GM12891 (cell line): ENCODE measurements at regions not wholly inside any gene's neighbourhood (a gene's known extent, or its start where the extent isn't known, plus 50 kb on each side); places are given as distances from the start of the nearest gene placed in this dataset.

Experiments used
- DNase-seq: peaks from one replicate; pipeline ENCODE4 v3.0.0; 2011; ENCODE audit warnings: low spot score; ENCODE audit not compliant: insufficient read length
- FAIRE-seq: peaks from 2 replicates; lab custom pipeline; 2011; peaks lifted over from hg19 to GRCh38; lab: Jason Lieb, UNC
- PAX5 ChIP-seq: IDR thresholded peaks from 2 replicates; pipeline ENCODE4 v1.6.1; 2011; ENCODE audit warnings: low read length, moderate library complexity, mild to moderate bottlenecking; ENCODE audit not compliant: insufficient read depth, severe bottlenecking
- POLR2A ChIP-seq: IDR thresholded peaks from 2 replicates; pipeline ENCODE4 v1.6.1; 2011; ENCODE audit warnings: low read depth, low read length, control low read depth
- POLR2AphosphoS5 ChIP-seq: IDR thresholded peaks from 2 replicates; pipeline ENCODE4 v1.6.1; 2011; ENCODE audit warnings: low read depth, low read length, control low read depth
- POU2F2 ChIP-seq: IDR thresholded peaks from 2 replicates; pipeline ENCODE4 v1.6.1; 2011; ENCODE audit warnings: low read depth, mild to moderate bottlenecking, control low read depth, low read length, moderate library complexity
- SPI1 ChIP-seq: IDR thresholded peaks from 2 replicates; pipeline ENCODE4 v1.6.1; 2011; ENCODE audit warnings: low read depth, low read length, control low read depth
- TAF1 ChIP-seq: IDR thresholded peaks from 2 replicates; pipeline ENCODE4 v1.6.1; 2011; ENCODE audit warnings: low read depth, low read length, control low read depth

- DNase-seq (no peak), FAIRE-seq (no peak)
- no peak for TF ChIP-seq POLR2A
- TF ChIP-seq POU2F2: no peak
- TF ChIP-seq POLR2AphosphoS5: no peak
- no peak for TF ChIP-seq SPI1
- TF ChIP-seq TAF1: no peak
- no peak for TF ChIP-seq PAX5
These were observed 1661.3 kb downstream of the HACE1 start for GRCh38 chr6:103198386-103198785.

GRCh38 chr6:103193413-103193812 is 1666.3 kb downstream of the HACE1 start:
- FAIRE-seq (no peak), DNase-seq (no peak)
- TF ChIP-seq SPI1: peak; percentile 48; the same call in 1 of the 2 replicates
- TF ChIP-seq POU2F2: no peak

DNA sequence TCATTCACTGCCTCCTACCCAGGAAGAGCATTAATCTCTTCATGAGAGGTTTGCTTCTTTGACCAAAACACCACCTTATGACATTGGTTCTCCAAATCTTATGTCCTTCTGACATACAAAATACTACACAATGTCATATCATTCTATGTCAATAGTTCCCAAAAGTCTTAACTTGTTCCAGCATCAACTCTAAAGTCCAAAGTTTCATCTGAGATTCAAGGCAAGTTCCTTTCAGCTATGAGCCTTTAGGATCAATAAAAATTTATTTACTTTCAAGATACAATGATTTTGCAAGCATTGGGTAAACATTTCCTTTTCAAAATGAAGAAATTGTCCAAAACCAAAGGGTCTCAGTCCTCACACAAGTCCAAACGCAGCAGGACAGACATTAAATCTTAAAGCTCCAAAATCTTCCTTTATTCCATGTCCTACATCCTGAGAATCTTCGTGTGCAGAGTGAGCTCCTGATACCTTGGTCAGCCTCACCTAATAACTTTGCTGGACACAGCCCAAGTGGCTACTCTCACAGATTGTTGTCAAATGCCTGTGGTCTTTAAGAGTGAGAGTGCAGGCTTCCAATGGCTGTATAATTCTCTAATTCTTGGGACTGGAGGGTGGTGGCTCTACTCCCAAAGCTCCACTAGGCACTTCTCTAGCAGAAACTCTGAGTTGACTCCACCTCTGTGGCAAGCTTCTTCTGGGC is 1668.2 kb downstream of the HACE1 start:
- FAIRE-seq (no peak), DNase-seq (no peak)
- TF ChIP-seq POU2F2: no peak
- no peak for TF ChIP-seq TAF1
- TF ChIP-seq POLR2AphosphoS5: no peak
- no peak for TF ChIP-seq POLR2A
- TF ChIP-seq PAX5: no peak
- no peak for TF ChIP-seq SPI1

GRCh38 chr6:103184776-103185175 is 1674.9 kb downstream of the HACE1 start:
- DNase-seq (no peak), FAIRE-seq (no peak)
- TF ChIP-seq TAF1 (no peak), PAX5 (no peak), POLR2A (no peak), POU2F2 (no peak), SPI1 (no peak), POLR2AphosphoS5 (no peak)

DNA sequence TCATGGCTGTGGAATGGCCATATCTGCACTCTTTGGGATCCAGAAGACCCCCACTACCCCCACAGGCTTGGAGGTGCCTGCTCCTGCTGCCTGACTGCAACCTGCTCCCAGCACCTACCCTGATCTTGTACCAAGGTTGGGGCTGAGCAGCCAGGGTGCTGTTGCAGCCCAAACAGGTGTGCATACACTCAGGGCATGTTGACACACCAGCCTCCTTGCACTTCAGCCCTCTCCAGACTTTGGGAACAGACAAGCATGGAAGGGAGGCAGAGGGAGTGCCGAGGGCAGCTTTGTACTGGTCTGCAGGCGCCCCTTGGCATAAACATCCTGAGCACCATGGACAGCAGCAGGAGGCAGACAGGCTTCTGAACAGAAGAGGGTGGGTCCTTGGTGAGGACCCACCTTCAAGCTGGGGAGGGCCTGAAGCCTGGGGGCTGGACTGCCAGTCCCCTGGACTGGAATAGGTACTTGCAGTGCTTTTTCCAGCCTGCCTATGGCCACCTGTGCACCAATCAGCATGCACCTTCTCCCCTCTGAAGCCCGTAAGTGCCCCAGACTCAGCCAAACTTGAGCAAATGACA is 1675.8 kb downstream of the HACE1 start:
- TF ChIP-seq POLR2A (no peak), POLR2AphosphoS5 (no peak), TAF1 (no peak), POU2F2 (no peak), SPI1 (no peak)
- no peak for FAIRE-seq

DNA sequence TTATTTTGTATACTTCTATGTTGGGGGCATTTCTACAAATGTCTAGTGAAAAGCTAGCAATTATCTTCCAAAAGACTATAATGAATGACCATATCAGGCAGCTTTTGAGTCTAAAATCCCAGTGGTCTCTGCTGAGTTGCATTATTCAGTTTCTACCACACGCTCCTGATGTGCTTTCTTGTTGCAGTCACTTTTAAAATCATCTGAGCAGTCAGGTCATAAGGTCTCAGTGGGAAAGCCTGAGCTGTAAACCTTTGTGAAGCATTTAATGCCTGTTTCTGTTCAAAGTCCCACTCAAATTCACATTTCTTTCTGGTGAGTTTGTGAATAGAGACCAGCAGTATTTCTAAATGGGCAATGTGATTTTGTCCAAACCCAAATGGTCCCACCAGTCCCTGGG is 1681.5 kb downstream of the HACE1 start:
- TF ChIP-seq TAF1 (no peak), POLR2A (no peak), SPI1 (no peak)
- DNase-seq: no peak
- no peak for FAIRE-seq

More for the DNA sequence above, 1675.8 kb downstream of the HACE1 start:
- no peak for DNase-seq

DNA sequence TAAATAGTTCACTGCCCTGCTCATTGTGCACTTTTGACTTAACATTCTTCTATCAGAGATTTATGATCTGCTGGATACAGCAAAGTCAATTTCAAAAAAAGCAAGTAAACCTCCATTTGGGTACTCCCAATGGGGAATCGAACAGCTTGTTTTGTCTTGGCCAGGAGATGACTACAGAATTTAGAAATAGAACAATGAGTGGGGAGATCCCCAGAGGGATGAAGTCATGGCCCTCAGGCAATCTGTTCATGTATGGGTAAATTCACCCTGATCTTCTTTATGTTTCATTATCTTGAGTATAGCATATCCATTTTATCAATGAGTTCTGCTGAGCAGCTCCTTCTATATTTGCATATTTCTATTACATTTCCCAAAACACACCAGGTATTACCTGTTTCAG is 1681.9 kb downstream of the HACE1 start:
- TF ChIP-seq PAX5 (no peak), SPI1 (no peak), TAF1 (no peak), POLR2A (no peak), POLR2AphosphoS5 (no peak), POU2F2 (no peak)
- DNase-seq (no peak), FAIRE-seq (no peak)

GRCh38 chr6:103175056-103175455 is 1684.7 kb downstream of the HACE1 start:
- TF ChIP-seq POU2F2 (no peak), SPI1 (no peak), POLR2AphosphoS5 (no peak), PAX5 (no peak), POLR2A (no peak), TAF1 (no peak)
- FAIRE-seq (no peak), DNase-seq (no peak)

DNA sequence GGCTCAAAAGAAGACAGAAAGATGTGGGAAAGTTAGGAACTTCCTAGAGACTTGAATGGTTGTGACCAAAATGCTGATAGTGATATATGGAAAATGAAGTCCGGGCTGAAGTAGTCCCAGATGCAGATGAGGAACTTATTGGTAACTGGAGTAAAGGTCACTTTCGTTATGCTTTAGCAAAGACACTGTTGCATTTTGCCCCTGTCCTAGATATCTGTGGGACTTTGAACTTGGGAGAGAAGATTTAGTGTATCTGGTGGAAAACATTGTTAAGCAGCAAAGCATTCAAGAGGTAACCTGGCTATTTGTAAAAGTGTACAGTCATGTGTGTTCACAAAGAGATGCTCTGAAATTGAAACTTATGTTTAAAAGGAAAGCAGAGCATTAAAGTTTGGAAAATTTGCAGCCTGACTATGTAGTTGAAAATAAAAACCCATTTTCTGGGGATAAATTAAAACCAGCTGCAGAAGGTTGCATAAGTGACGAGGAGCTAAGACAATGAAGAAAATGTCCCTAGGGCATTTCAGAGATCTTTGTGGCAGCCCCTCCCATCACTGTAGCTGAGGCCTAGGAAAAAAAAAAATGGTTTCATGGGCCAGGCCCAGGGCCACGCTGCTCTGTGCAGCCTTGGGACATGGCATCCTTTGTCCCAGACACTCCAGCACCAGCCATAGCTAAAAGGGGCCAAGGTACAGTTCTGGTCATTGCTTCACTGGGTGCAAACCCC is 1692.2 kb downstream of the HACE1 start:
- TF ChIP-seq POLR2A (no peak), PAX5 (no peak), POU2F2 (no peak), TAF1 (no peak), SPI1 (no peak), POLR2AphosphoS5 (no peak)
- DNase-seq: no peak
- no peak for FAIRE-seq
